ENCODE measurements at regions not wholly inside any gene's neighbourhood (a gene's known extent, or its start where the extent isn't known, plus 50 kb on each side); places are given as distances from the start of the nearest gene placed in this dataset.

- CTCF ChIA-PET: no interaction called here
- no peak for DNase-seq (ENCODE audit: low read depth, low spot score)
- no peak for TF ChIP-seq CTCF (IDR thresholded peaks at IDR 0.05; ENCODE audit: insufficient read depth, low read length, missing control alignments)
- POLR2A ChIA-PET: no interaction called here
- no peak overlapping the region for H3K4me3 ChIP-seq (ENCODE audit: low read depth, low read length)
Measured at GRCh38 chr6:74642101-74642500, 563.8 kb downstream of the COL12A1 start.

- no peak for TF ChIP-seq CTCF (IDR thresholded peaks at IDR 0.05; ENCODE audit: insufficient read depth, low read length, missing control alignments)
- no peak overlapping the region for H3K4me3 ChIP-seq (ENCODE audit: low read depth, low read length)
- POLR2A ChIA-PET: no interaction called here
- no peak for DNase-seq (ENCODE audit: low read depth, low spot score)
- CTCF ChIA-PET: interaction anchor here (0.6 kb wide), 1 partner anchor 806 kb away, joined by 3 read pairs; no protein-coding TSS in a partner anchor
Measured at GRCh38 chr6:74638412-74638811, 567.4 kb downstream of the COL12A1 start.

GRCh38 chr6:74632196-74632875 is 573.5 kb downstream of the COL12A1 start:
- no peak for DNase-seq (ENCODE audit: low read depth, low spot score)
- ChIA-PET POLR2A (no interaction called here), CTCF (interaction anchor here (1.7 kb wide), 1 partner anchor 571 kb away, joined by 3 read pairs; no protein-coding TSS in a partner anchor)
- TF ChIP-seq CTCF (IDR thresholded peaks at IDR 0.05; ENCODE audit: insufficient read depth, low read length, missing control alignments): no peak
- no peak overlapping the region for H3K4me3 ChIP-seq (ENCODE audit: low read depth, low read length)

- ChIA-PET CTCF (interaction anchor here (1.7 kb wide), 1 partner anchor 572 kb away, joined by 3 read pairs; no protein-coding TSS in a partner anchor), POLR2A (no interaction called here)
- no peak for DNase-seq (ENCODE audit: low read depth, low spot score)
- TF ChIP-seq CTCF (IDR thresholded peaks at IDR 0.05; ENCODE audit: insufficient read depth, low read length, missing control alignments): no peak
- no peak overlapping the region for H3K4me3 ChIP-seq (ENCODE audit: low read depth, low read length)
Measured at GRCh38 chr6:74631564-74631963, 574.3 kb downstream of the COL12A1 start.

- no peak for DNase-seq (ENCODE audit: low read depth, low spot score)
- POLR2A ChIA-PET: no interaction called here
- CTCF ChIA-PET: no interaction called here
- H3K4me3 ChIP-seq (ENCODE audit: low read depth, low read length): no peak overlapping the region
- TF ChIP-seq CTCF (IDR thresholded peaks at IDR 0.05; ENCODE audit: insufficient read depth, low read length, missing control alignments): no peak
Measured at GRCh38 chr6:74626288-74626687, 579.6 kb downstream of the COL12A1 start.

- no peak for TF ChIP-seq CTCF (IDR thresholded peaks at IDR 0.05; ENCODE audit: insufficient read depth, low read length, missing control alignments)
- no peak for DNase-seq (ENCODE audit: low read depth, low spot score)
- CTCF ChIA-PET: no interaction called here
- no peak overlapping the region for H3K4me3 ChIP-seq (ENCODE audit: low read depth, low read length)
- POLR2A ChIA-PET: no interaction called here
Measured at GRCh38 chr6:74623027-74623426, 582.8 kb downstream of the COL12A1 start.
